ENCODE measurements at regions not wholly inside any gene's neighbourhood (a gene's known extent, or its start where the extent isn't known, plus 50 kb on each side); places are given as distances from the start of the nearest gene placed in this dataset.

- ATAC-seq (ENCODE audit: insufficient read depth, low read depth) = no peak
- no peaks in the 10 kb centered on the region for H4K20me1 ChIP-seq (ENCODE audit: insufficient read depth, low read length)
- no peak overlapping the region for H3K9ac ChIP-seq (ENCODE audit: low read depth, low read length)
- no peak overlapping the region for H3K4me2 ChIP-seq (ENCODE audit: insufficient read depth, low read length)
- H3K9me3 ChIP-seq (ENCODE audit: insufficient read depth, low read length, severe bottlenecking) = no peaks in the 10 kb centered on the region
- no peak overlapping the region for H3K4me3 ChIP-seq (ENCODE audit: low read depth in 1 of 2, low read length in 2 of 2)
- TF ChIP-seq CTCF (IDR thresholded peaks at IDR 0.05; ENCODE audit: borderline replicate concordance, extremely low read depth, low read length, poor library complexity, severe bottlenecking) = peak; percentile 24
- TF ChIP-seq EZH2 (IDR thresholded peaks at IDR 0.05; ENCODE audit: borderline replicate concordance, low read depth, low read length, severe bottlenecking) = no peak
- H3K36me3 ChIP-seq (ENCODE audit: insufficient read depth, low read length) = no peaks in the 10 kb centered on the region
- no peak overlapping the region for H3K27ac ChIP-seq (ENCODE audit: low read length)
- DNase-seq = no peak
- no peaks in the 10 kb centered on the region for H3K27me3 ChIP-seq (ENCODE audit: insufficient read depth, low read length, poor library complexity)
- H3K4me1 ChIP-seq (ENCODE audit: insufficient read depth, low read length) = no peaks in the 10 kb centered on the region
- H3K79me2 ChIP-seq (ENCODE audit: insufficient read depth, low read length) = no peaks in the 10 kb centered on the region
- no peak overlapping the region for H2AFZ ChIP-seq (ENCODE audit: low read depth, low read length)
Observed at GRCh38 chr5:155833287-155833686, 493.7 kb upstream of the SGCD start.

GRCh38 chr5:155834271-155834975 lies 492.5 kb upstream of the SGCD start:
- no peaks in the 10 kb centered on the region for H3K36me3 ChIP-seq (ENCODE audit: insufficient read depth, low read length)
- no peak for ATAC-seq (ENCODE audit: insufficient read depth, low read depth)

GRCh38 chr5:155836089-155836803 lies 490.7 kb upstream of the SGCD start:
- H3K79me2 ChIP-seq (ENCODE audit: insufficient read depth, low read length) = no peaks in the 10 kb centered on the region
- no peaks in the 10 kb centered on the region for H3K27me3 ChIP-seq (ENCODE audit: insufficient read depth, low read length, poor library complexity)
- TF ChIP-seq EZH2 (IDR thresholded peaks at IDR 0.05; ENCODE audit: borderline replicate concordance, low read depth, low read length, severe bottlenecking) = no peak
- TF ChIP-seq CTCF (IDR thresholded peaks at IDR 0.05; ENCODE audit: borderline replicate concordance, extremely low read depth, low read length, poor library complexity, severe bottlenecking) = no peak
- ATAC-seq (ENCODE audit: insufficient read depth, low read depth) = no peak
- H3K9me3 ChIP-seq (ENCODE audit: insufficient read depth, low read length, severe bottlenecking) = no peaks in the 10 kb centered on the region
- H4K20me1 ChIP-seq (ENCODE audit: insufficient read depth, low read length) = no peaks in the 10 kb centered on the region
- no peak overlapping the region for H2AFZ ChIP-seq (ENCODE audit: low read depth, low read length)
- H3K4me3 ChIP-seq (ENCODE audit: low read depth in 1 of 2, low read length in 2 of 2) = no peak overlapping the region
- DNase-seq = no peak
- H3K27ac ChIP-seq (ENCODE audit: low read length) = no peak overlapping the region
- no peaks in the 10 kb centered on the region for H3K36me3 ChIP-seq (ENCODE audit: insufficient read depth, low read length)
- no peaks in the 10 kb centered on the region for H3K4me1 ChIP-seq (ENCODE audit: insufficient read depth, low read length)
- no peak overlapping the region for H3K9ac ChIP-seq (ENCODE audit: low read depth, low read length)
- H3K4me2 ChIP-seq (ENCODE audit: insufficient read depth, low read length) = no peak overlapping the region

More at GRCh38 chr5:155834271-155834975, 492.5 kb upstream of the SGCD start:
- Histone ChIP-seq H4K20me1 (ENCODE audit: insufficient read depth, low read length) (no peaks in the 10 kb centered on the region), H3K9ac (ENCODE audit: low read depth, low read length) (no peak overlapping the region), H3K27ac (ENCODE audit: low read length) (no peak overlapping the region), H2AFZ (ENCODE audit: low read depth, low read length) (no peak overlapping the region), H3K4me3 (ENCODE audit: low read depth in 1 of 2, low read length in 2 of 2) (no peak overlapping the region), H3K27me3 (ENCODE audit: insufficient read depth, low read length, poor library complexity) (no peaks in the 10 kb centered on the region), H3K4me2 (ENCODE audit: insufficient read depth, low read length) (no peak overlapping the region), H3K9me3 (ENCODE audit: insufficient read depth, low read length, severe bottlenecking) (no peaks in the 10 kb centered on the region), H3K4me1 (ENCODE audit: insufficient read depth, low read length) (no peaks in the 10 kb centered on the region), H3K79me2 (ENCODE audit: insufficient read depth, low read length) (no peaks in the 10 kb centered on the region)
- no peak for DNase-seq
- TF ChIP-seq CTCF (IDR thresholded peaks at IDR 0.05; ENCODE audit: borderline replicate concordance, extremely low read depth, low read length, poor library complexity, severe bottlenecking) (no peak), EZH2 (IDR thresholded peaks at IDR 0.05; ENCODE audit: borderline replicate concordance, low read depth, low read length, severe bottlenecking) (no peak)

Data from DND-41 (cell line).